GM10248 (cell line): ENCODE measurements at regions not wholly inside any gene's neighbourhood (a gene's known extent, or its start where the extent isn't known, plus 50 kb on each side); places are given as distances from the start of the nearest gene placed in this dataset.

Experiments
- CTCF ChIA-PET: fragments of 300-600 bp; sonication (Branson Sonifier 250); formaldehyde crosslinking; extraction: SDS; loops from one replicate; lab custom pipeline; 2021; ENCODE audit warnings: antibody characterized with exemption; lab: Yijun Ruan, JAX
- POLR2A ChIA-PET: fragments of 350-650 bp; sonication (Branson Sonifier 250); formaldehyde crosslinking; extraction: SDS; loops from one replicate; lab custom pipeline; 2020; ENCODE audit warnings: antibody characterized with exemption; lab: Yijun Ruan, JAX
- DNase-seq: peaks from one replicate; pipeline ENCODE4 v3.0.0; 2012; ENCODE audit errors: extremely low spot score
- TF ChIP-seq, protein P1 (sequence below): IDR thresholded peaks from 2 replicates; pipeline ENCODE4 v1.5.1; 2012; ENCODE audit warnings: mild to moderate bottlenecking, low read depth; ENCODE audit errors: extremely low read depth, missing control alignments, control extremely low read depth

DNA sequence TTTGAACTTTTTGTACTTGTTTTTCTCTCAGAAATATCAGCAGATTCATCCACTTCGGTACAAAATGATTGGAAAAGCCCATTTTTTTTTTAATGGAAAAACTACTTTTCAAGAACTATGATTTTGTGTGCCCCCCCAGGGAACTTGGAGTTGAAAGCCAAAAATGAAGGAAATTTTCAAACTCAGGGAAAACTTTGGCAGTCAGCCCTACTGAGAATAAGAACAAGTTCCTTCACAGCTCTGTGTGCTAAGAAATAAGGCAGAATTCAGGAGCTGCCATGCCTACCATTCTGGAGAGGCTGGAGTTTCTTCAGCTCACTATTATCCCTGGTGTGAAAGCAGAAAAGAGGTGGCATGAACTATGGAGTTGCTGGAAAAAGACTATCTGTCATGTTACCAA lies 226.0 kb upstream of the SLC35G4 start:
- POLR2A ChIA-PET, result no interaction called here
- CTCF ChIA-PET, result no interaction called here
- DNase-seq, result no peak
- TF ChIP-seq, protein P1, sequence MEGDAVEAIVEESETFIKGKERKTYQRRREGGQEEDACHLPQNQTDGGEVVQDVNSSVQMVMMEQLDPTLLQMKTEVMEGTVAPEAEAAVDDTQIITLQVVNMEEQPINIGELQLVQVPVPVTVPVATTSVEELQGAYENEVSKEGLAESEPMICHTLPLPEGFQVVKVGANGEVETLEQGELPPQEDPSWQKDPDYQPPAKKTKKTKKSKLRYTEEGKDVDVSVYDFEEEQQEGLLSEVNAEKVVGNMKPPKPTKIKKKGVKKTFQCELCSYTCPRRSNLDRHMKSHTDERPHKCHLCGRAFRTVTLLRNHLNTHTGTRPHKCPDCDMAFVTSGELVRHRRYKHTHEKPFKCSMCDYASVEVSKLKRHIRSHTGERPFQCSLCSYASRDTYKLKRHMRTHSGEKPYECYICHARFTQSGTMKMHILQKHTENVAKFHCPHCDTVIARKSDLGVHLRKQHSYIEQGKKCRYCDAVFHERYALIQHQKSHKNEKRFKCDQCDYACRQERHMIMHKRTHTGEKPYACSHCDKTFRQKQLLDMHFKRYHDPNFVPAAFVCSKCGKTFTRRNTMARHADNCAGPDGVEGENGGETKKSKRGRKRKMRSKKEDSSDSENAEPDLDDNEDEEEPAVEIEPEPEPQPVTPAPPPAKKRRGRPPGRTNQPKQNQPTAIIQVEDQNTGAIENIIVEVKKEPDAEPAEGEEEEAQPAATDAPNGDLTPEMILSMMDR, result no peak

DNA sequence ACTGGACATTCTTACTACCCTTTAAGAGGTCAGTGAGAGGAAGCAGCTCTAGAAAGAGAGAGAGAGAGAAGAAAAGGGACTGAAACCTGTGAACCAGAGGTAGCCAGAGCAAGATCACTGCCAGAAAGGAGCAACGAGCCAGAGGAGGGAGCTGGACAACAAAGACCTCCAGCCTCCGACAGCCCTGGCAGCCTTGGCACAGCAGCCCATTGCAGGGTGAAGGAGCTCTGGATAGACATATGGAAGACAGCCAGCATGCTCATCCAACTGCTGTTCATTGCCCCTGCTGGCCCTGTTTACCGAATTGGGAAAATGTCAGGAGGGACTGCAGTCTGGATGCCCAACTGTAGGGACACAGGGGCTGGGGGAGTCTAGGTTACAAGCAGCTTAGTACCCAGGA lies 228.4 kb upstream of the SLC35G4 start:
- ChIA-PET POLR2A (no interaction called here), CTCF (interaction anchor here (1.0 kb wide), 2 partner anchors 11 to 70 kb away, joined by 4 read pairs; no protein-coding TSS in a partner anchor)
- no peak for DNase-seq
- TF ChIP-seq, protein P1, result no peak

DNA sequence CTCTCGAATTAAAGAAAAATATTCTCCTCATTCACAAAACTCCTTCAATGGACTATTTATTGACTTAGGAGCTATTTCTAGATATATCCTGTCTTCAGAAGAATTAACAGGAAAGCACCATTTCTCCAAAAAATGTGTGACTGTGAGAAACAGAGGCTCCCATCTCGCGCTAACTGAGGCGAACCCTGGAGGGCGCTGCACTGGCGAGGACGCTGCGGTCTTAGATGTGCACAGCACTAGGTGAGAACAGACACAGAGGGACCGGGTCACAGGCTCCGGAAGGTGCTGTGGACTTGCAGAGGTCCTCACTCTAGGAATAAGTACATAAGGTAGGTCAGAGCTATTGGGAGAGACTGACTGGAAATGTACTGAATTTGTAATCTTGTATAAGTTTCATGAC lies 229.7 kb upstream of the SLC35G4 start:
- TF ChIP-seq, protein P1, result no peak
- ChIA-PET POLR2A (no interaction called here), CTCF (interaction anchor here (1.2 kb wide), 1 partner anchor 26 kb away, joined by 3 read pairs; no protein-coding TSS in a partner anchor)
- DNase-seq, result no peak

DNA sequence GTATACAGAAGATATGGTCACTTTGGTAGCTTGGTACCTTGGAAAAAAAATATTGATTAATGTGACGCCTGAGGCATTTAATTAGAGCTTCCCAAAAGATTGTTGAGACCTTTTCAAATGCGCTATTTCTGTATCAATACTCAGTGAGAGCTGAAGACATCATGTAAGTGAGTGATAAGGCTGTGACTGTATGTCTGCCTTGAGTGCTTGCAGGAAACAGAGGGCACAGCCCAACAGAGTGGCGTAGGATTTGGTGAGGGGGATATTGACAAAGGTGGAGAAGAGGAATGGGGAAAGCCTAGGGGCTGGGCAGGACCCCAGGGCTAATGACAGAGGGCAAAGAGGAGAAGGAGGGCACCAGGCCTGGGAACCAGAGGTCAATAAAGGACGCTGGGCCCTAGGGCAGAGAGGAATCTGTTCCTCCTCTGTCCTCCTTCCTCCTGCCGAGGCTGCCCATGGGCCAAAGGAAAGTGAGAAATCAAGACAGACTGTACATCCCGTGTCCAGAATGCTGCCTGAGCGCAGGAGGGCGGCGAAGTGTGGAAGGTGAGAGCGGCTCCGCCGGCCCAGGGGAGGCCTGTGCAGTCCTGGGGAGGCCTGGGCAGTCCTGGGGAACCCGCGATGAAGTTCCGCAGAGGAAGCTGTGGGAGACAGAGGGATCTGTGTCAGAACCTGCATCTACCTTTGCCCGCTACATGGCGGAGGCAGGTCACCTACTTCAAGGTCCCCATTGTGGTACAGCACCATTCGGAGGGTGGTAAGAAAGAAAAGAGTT lies 228.6 kb upstream of the PIEZO2 start:
- POLR2A ChIA-PET, result no interaction called here
- TF ChIP-seq, protein P1, result no peak
- DNase-seq, result no peak
- CTCF ChIA-PET, result interaction anchor here (1.1 to 1.4 kb wide), 3 partner anchors 11 to 73 kb away, joined by 3 to 4 read pairs (median 3); no protein-coding TSS in a partner anchor

DNA sequence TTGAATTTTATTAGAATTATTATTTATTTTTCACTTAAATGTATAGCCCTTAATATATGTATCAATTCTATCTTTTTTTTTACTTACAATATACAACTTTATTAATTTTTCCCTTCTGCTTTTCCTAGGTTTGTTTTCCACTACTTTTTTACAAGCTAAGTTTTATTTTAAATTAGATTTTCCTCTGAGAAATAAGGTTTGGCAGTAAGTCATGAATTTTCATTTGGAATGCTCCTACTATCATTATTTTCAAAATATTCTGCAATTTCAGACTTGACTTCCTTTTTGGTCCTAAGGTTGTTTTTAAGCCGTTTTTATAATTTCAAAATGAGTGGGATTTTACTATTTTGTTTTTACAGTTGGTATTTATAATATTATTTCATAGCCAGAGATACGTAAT lies 222.8 kb upstream of the PIEZO2 start:
- TF ChIP-seq, protein P1, result no peak
- DNase-seq, result no peak
- POLR2A ChIA-PET, result no interaction called here
- CTCF ChIA-PET, result interaction anchor here (2.0 to 2.1 kb wide), 2 partner anchors 21 to 181 kb away, joined by 4 to 7 read pairs; no protein-coding TSS in a partner anchor

DNA sequence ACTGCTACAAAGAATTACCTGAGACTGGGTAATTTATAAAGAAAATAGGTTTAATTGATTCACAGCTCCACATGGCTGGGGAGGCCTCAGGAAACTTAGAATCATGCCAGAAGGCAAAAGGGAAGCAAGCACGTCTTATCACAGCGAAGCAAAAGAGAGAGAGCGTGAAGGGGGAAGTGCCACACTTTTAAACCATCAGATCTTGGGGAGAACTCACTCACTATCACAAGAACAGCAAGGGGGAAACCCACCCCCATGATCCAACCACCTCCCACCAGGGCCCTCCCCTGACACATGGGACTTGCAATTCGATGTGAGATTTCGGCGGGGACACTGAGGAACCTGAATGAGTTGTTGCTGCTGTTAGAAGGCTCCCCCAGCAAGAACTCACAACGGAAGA lies 220.2 kb upstream of the PIEZO2 start:
- DNase-seq, result no peak
- TF ChIP-seq, protein P1, result no peak
- ChIA-PET POLR2A (no interaction called here), CTCF (interaction anchor here (1.3 to 1.5 kb wide), 2 partner anchors 11 to 184 kb away, joined by 4 read pairs; no protein-coding TSS in a partner anchor)
